ENCODE measurements at regions not wholly inside any gene's neighbourhood (a gene's known extent, or its start where the extent isn't known, plus 50 kb on each side); places are given as distances from the start of the nearest gene placed in this dataset.

DNA sequence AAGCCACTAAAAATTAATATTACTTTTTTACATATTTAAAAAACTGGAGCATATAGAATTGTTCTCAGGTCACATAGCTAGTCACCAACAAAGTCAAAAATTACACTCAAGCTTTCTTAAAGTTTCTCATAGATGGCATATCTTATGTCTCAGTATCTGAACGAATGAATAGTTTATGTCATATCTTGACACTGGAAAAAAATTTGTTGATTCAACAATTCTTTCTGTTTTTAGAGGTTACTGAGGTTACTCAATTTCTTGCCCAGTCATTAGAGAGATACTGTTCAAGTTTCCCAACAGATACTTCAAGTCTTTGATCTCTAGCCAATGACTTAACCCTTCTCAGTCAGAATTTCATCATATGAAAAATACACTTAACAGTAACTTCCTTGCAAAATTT, 113.1 kb upstream of the XIRP2 start:
- TF ChIP-seq, protein P1, sequence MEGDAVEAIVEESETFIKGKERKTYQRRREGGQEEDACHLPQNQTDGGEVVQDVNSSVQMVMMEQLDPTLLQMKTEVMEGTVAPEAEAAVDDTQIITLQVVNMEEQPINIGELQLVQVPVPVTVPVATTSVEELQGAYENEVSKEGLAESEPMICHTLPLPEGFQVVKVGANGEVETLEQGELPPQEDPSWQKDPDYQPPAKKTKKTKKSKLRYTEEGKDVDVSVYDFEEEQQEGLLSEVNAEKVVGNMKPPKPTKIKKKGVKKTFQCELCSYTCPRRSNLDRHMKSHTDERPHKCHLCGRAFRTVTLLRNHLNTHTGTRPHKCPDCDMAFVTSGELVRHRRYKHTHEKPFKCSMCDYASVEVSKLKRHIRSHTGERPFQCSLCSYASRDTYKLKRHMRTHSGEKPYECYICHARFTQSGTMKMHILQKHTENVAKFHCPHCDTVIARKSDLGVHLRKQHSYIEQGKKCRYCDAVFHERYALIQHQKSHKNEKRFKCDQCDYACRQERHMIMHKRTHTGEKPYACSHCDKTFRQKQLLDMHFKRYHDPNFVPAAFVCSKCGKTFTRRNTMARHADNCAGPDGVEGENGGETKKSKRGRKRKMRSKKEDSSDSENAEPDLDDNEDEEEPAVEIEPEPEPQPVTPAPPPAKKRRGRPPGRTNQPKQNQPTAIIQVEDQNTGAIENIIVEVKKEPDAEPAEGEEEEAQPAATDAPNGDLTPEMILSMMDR (optimal IDR thresholded peaks at IDR 0.05 in 1 of 3, IDR thresholded peaks at IDR 0.05 in 1 of 3, conservative IDR thresholded peaks at IDR 0.05 in 1 of 3; ENCODE audit: extremely low read depth in 1 of 3, insufficient read depth in 2 of 3, low read length in 3 of 3): no peak
- no peak for TF ChIP-seq EZH2 (IDR thresholded peaks at IDR 0.05; ENCODE audit: low read length)
